HepG2 (cell line): ENCODE measurements at regions not wholly inside any gene's neighbourhood (a gene's known extent, or its start where the extent isn't known, plus 50 kb on each side); places are given as distances from the start of the nearest gene placed in this dataset.
A peak's percentile ranks its signal among the peaks of the same experiment; 100 is the strongest.

Experiments used
- ATF2 ChIP-seq: sonication (generic); formaldehyde crosslinking; IDR thresholded peaks from 2 replicates; pipeline ENCODE4 v1.4.0; 2020; ENCODE audit warnings: missing genetic modification reagents
- GATA4 ChIP-seq: sonication (generic); IDR thresholded peaks from 2 replicates; pipeline ENCODE4 v1.6.1; 2016; ENCODE audit warnings: antibody characterized with exemption, low read depth, borderline replicate concordance
- HNF4G ChIP-seq, 2 experiments: sonication (generic) in 1 of 2; formaldehyde crosslinking in 1 of 2; IDR thresholded peaks; 2 replicates each; pipeline versions ENCODE4 v1.4.0 to v1.6.1; 2011 to 2020; ENCODE audit warnings: borderline replicate concordance in 2 of 2, low read depth in 2 of 2, mild to moderate bottlenecking in 2 of 2, low read length in 1 of 2, missing genetic modification reagents in 1 of 2, moderate library complexity in 1 of 2
- MAX ChIP-seq: IDR thresholded peaks from 2 replicates; pipeline ENCODE4 v1.6.1; 2012; ENCODE audit warnings: inconsistent platforms
- MEF2D ChIP-seq: sonication (generic); formaldehyde crosslinking; IDR thresholded peaks from 2 replicates; pipeline ENCODE4 v1.5.1; 2020; ENCODE audit warnings: mild to moderate bottlenecking, missing genetic modification reagents
- NFIC ChIP-seq: IDR thresholded peaks from 2 replicates; pipeline ENCODE4 v1.6.1; 2012; ENCODE audit warnings: mild to moderate bottlenecking, low read length, inconsistent platforms
- NPAS2 ChIP-seq: sonication (generic); formaldehyde crosslinking; IDR thresholded peaks from 2 replicates; pipeline ENCODE4 v1.8.0; 2022; ENCODE audit warnings: mild to moderate bottlenecking, missing genetic modification reagents, borderline replicate concordance
- PRDM10 ChIP-seq: sonication (generic); formaldehyde crosslinking; IDR thresholded peaks from 2 replicates; pipeline ENCODE4 v1.4.0; 2020; ENCODE audit warnings: low read depth, missing genetic modification reagents
- RBM22 ChIP-seq: fragments of 200-400 bp; formaldehyde crosslinking; optimal IDR thresholded peaks from 2 replicates; pipeline ENCODE3; 2017; ENCODE audit warnings: mild to moderate bottlenecking, low read length, moderate library complexity
- RFX5 ChIP-seq: IDR thresholded peaks from 2 replicates; pipeline ENCODE4 v1.6.1; 2011; ENCODE audit warnings: low read depth, low read length, improper control_type of control experiment
- SP5 ChIP-seq: IDR thresholded peaks from 2 replicates; pipeline ENCODE4 v1.6.1; 2016; ENCODE audit warnings: low read depth, borderline replicate concordance
- SRSF1 ChIP-seq: fragments of 200-400 bp; formaldehyde crosslinking; optimal IDR thresholded peaks from 2 replicates; pipeline ENCODE3; 2017; ENCODE audit warnings: mild to moderate bottlenecking, low read depth, low read length, moderate library complexity
- SRY ChIP-seq: sonication (generic); formaldehyde crosslinking; IDR thresholded peaks from 2 replicates; pipeline ENCODE4 v1.8.0; 2022; ENCODE audit warnings: mild to moderate bottlenecking, missing genetic modification reagents
- TEAD3 ChIP-seq: optimal IDR thresholded peaks from 2 replicates; pipeline ENCODE3; 2016; ENCODE audit warnings: borderline replicate concordance
- TMF1 ChIP-seq: sonication (generic); formaldehyde crosslinking; IDR thresholded peaks from 2 replicates; pipeline ENCODE4 v1.8.1; 2022; ENCODE audit warnings: low read depth, missing genetic modification reagents
- ZBTB43 ChIP-seq: sonication (generic); formaldehyde crosslinking; conservative IDR thresholded peaks from 2 replicates; pipeline ENCODE4 v1.4.0; 2020; ENCODE audit warnings: missing genetic modification reagents
- ZFP36L1 ChIP-seq: sonication (generic); formaldehyde crosslinking; IDR thresholded peaks from 2 replicates; pipeline ENCODE4 v1.8.0; 2022; ENCODE audit warnings: mild to moderate bottlenecking, missing genetic modification reagents, moderate library complexity
- ZNF205 ChIP-seq: IDR thresholded peaks from 2 replicates; pipeline ENCODE4 v1.6.1; 2018; ENCODE audit warnings: missing biosample characterization, missing genetic modification reagents
- ZNF256 ChIP-seq: sonication (generic); formaldehyde crosslinking; conservative IDR thresholded peaks from 2 replicates; pipeline ENCODE4 v1.4.0; 2020; ENCODE audit warnings: missing genetic modification reagents
- ZNF264 ChIP-seq: sonication (generic); formaldehyde crosslinking; IDR thresholded peaks from 2 replicates; pipeline ENCODE4 v1.4.0; 2020; ENCODE audit warnings: missing genetic modification reagents
- ZNF382 ChIP-seq: sonication (generic); formaldehyde crosslinking; IDR thresholded peaks from 2 replicates; pipeline ENCODE4 v1.5.0; 2020; ENCODE audit warnings: missing genetic modification reagents, mild to moderate bottlenecking, borderline replicate concordance
- ZNF580 ChIP-seq: IDR thresholded peaks from 2 replicates; pipeline ENCODE4 v1.6.1; 2016; ENCODE audit warnings: low read depth, borderline replicate concordance
- ZNF709 ChIP-seq: sonication (generic); formaldehyde crosslinking; IDR thresholded peaks from 2 replicates; pipeline ENCODE4 v1.5.0; 2020; ENCODE audit warnings: mild to moderate bottlenecking, missing genetic modification reagents
- ZNF773 ChIP-seq: sonication (generic); formaldehyde crosslinking; IDR thresholded peaks from 2 replicates; pipeline ENCODE4 v1.4.0; 2020; ENCODE audit warnings: missing genetic modification reagents, borderline replicate concordance
- ZNF775 ChIP-seq: sonication (generic); formaldehyde crosslinking; IDR thresholded peaks from 2 replicates; pipeline ENCODE4 v1.4.0; 2020; ENCODE audit warnings: missing genetic modification reagents, mild to moderate bottlenecking, moderate library complexity, borderline replicate concordance

GRCh38 chr2:43157506-43158246 lies 68.7 kb downstream of the ZFP36L2 start (continued):
- TF ChIP-seq PRDM10 = no peak; the same call in 1 of the 2 replicates
- no peak for TF ChIP-seq GATA4
- no peak for TF ChIP-seq ZNF775
- TF ChIP-seq MEF2D (CRISPR knock-in tag) = no peak
- TF ChIP-seq SRY (CRISPR knock-in tag) = no peak
- peak; percentile 88 for TF ChIP-seq SP5 (CRISPR knock-in tag)
- TF ChIP-seq ATF2 (CRISPR knock-in tag) = no peak
- TF ChIP-seq MAX = peak; percentile 85
- TF ChIP-seq ZNF580 (CRISPR knock-in tag) = no peak
- no peak for TF ChIP-seq NFIC
- TF ChIP-seq ZNF256 (CRISPR knock-in tag) = no peak
- TF ChIP-seq RBM22 = no peak
- TF ChIP-seq ZNF264 = no peak
- no peak for TF ChIP-seq TMF1 (CRISPR knock-in tag)
- TF ChIP-seq ZNF709 (CRISPR knock-in tag) = 0 out of 2 replicates have a peak, but pooled peaks have one; percentile 33
- TF ChIP-seq NPAS2 (CRISPR knock-in tag) = no peak
- TF ChIP-seq ZNF205 (CRISPR knock-in tag) = no peak
- TF ChIP-seq SRSF1 = no peak
- no peak for TF ChIP-seq HNF4G (IDR thresholded peaks at IDR 0.05; ENCODE audit: borderline replicate concordance, low read depth, low read length)
- no peak for TF ChIP-seq HNF4G (CRISPR knock-in tag; IDR thresholded peaks at IDR 0.05; ENCODE audit: borderline replicate concordance, low read depth)
- TF ChIP-seq ZFP36L1 (CRISPR knock-in tag) = no peak
- peak; percentile 68 for TF ChIP-seq TEAD3 (CRISPR knock-in tag)
- TF ChIP-seq ZNF382 (CRISPR knock-in tag) = no peak
- TF ChIP-seq ZBTB43 (CRISPR knock-in tag) = no peak
- no peak for TF ChIP-seq ZNF773 (CRISPR knock-in tag)
- no peak for TF ChIP-seq RFX5
